HEK293 (cell line): ENCODE measurements at regions not wholly inside any gene's neighbourhood (a gene's known extent, or its start where the extent isn't known, plus 50 kb on each side); places are given as distances from the start of the nearest gene placed in this dataset.

Experiments used
- CTCF ChIA-PET: fragments of 350-600 bp; formaldehyde crosslinking; extraction: SDS; loops from one replicate; lab custom pipeline; 2021; ENCODE audit warnings: antibody characterized with exemption; lab: Yijun Ruan, JAX
- POLR2A ChIA-PET: fragments of 300-600 bp; formaldehyde crosslinking; extraction: SDS; loops from one replicate; lab custom pipeline; 2020; ENCODE audit warnings: antibody characterized with exemption, inconsistent platforms; lab: Yijun Ruan, JAX
- H3K27ac ChIP-seq: fragments of 200-500 bp; sonication (Bioruptor generic); 2 replicates; pipeline ENCODE4 v1.5.1; 2014; ENCODE audit warnings: low read depth, low read length, control low read depth, inconsistent platforms; ENCODE audit errors: extremely low read depth
- H3K36me3 ChIP-seq, 2 experiments: fragments of 200-500 bp in 1 of 2; sonication (Bioruptor generic) in 1 of 2; 1 replicate in 1 of 2; 2 replicates in 1 of 2; pipeline ENCODE4 v1.5.1; 2014 to 2017; ENCODE audit warnings: inconsistent platforms in 2 of 2, low read length in 2 of 2; ENCODE audit not compliant: control insufficient read depth in 2 of 2, insufficient read depth in 1 of 2
- H3K4me1 ChIP-seq: fragments of 200-500 bp; sonication (Bioruptor generic); 2 replicates; pipeline ENCODE4 v1.5.1; 2014; ENCODE audit warnings: mild to moderate bottlenecking, low read length, inconsistent platforms; ENCODE audit not compliant: control insufficient read depth, insufficient read depth
- H3K4me3 ChIP-seq: 2 replicates; pipeline ENCODE4 v1.5.1; 2011; ENCODE audit warnings: low read depth, mild to moderate bottlenecking, control low read depth, low read length, moderate library complexity
- H3K9me3 ChIP-seq: fragments of 200-500 bp; sonication (Bioruptor generic); 2 replicates; pipeline ENCODE4 v1.5.1; 2014; ENCODE audit warnings: low read depth, low read length, inconsistent platforms; ENCODE audit not compliant: control insufficient read depth, insufficient read depth
- GLIS1 ChIP-seq: fragments of 450-650 bp; formaldehyde crosslinking; IDR thresholded peaks from 2 replicates; pipeline ENCODE4 v1.5.1; 2016; ENCODE audit warnings: missing biosample characterization, missing genetic modification characterization
- IKZF3 ChIP-seq: fragments of 450-650 bp; IDR thresholded peaks from 2 replicates; pipeline ENCODE4 v1.5.0; 2018; ENCODE audit warnings: missing biosample characterization, mild to moderate bottlenecking, missing genetic modification characterization, moderate library complexity
- KLF1 ChIP-seq: fragments of 450-650 bp; formaldehyde crosslinking; IDR thresholded peaks from 2 replicates; pipeline ENCODE4 v1.5.1; 2016; ENCODE audit warnings: missing biosample characterization, missing genetic modification characterization
- OSR2 ChIP-seq: fragments of 450-650 bp; formaldehyde crosslinking; IDR thresholded peaks from 2 replicates; pipeline ENCODE4 v1.5.1; 2016; ENCODE audit warnings: missing biosample characterization, missing genetic modification characterization
- PRDM6 ChIP-seq: fragments of 450-650 bp; formaldehyde crosslinking; IDR thresholded peaks from 2 replicates; pipeline ENCODE4 v1.5.1; 2017; ENCODE audit warnings: missing biosample characterization, missing genetic modification characterization
- ZBTB11 ChIP-seq: fragments of 450-650 bp; formaldehyde crosslinking; conservative IDR thresholded peaks from 2 replicates; pipeline ENCODE4 v1.5.1; 2016; ENCODE audit warnings: low read depth, missing biosample characterization, missing genetic modification characterization
- ZBTB17 ChIP-seq: fragments of 450-650 bp; formaldehyde crosslinking; IDR thresholded peaks from 2 replicates; pipeline ENCODE4 v1.5.1; 2016; ENCODE audit warnings: missing biosample characterization, missing genetic modification characterization
- ZBTB21 ChIP-seq: fragments of 450-650 bp; formaldehyde crosslinking; IDR thresholded peaks from 2 replicates; pipeline ENCODE4 v1.5.1; 2017; ENCODE audit warnings: missing biosample characterization, missing genetic modification characterization
- ZBTB44 ChIP-seq: fragments of 450-650 bp; IDR thresholded peaks from 2 replicates; pipeline ENCODE4 v1.5.1; 2018; ENCODE audit warnings: missing biosample characterization, mild to moderate bottlenecking, missing genetic modification characterization
- ZBTB49 ChIP-seq: fragments of 450-650 bp; formaldehyde crosslinking; IDR thresholded peaks from 2 replicates; pipeline ENCODE4 v1.5.1; 2016; ENCODE audit warnings: missing biosample characterization, missing genetic modification characterization, low read depth
- ZBTB7A ChIP-seq: fragments of 450-650 bp; formaldehyde crosslinking; IDR thresholded peaks from 2 replicates; pipeline ENCODE4 v1.5.1; 2016; ENCODE audit warnings: low read depth, missing biosample characterization, missing genetic modification characterization
- ZNF114 ChIP-seq: fragments of 450-650 bp; formaldehyde crosslinking; IDR thresholded peaks from 2 replicates; pipeline ENCODE4 v1.5.0; 2017; ENCODE audit warnings: missing biosample characterization, missing genetic modification characterization
- ZNF133 ChIP-seq: fragments of 450-650 bp; formaldehyde crosslinking; IDR thresholded peaks from 2 replicates; pipeline ENCODE4 v1.5.1; 2016; ENCODE audit warnings: missing biosample characterization, missing genetic modification characterization
- ZNF16 ChIP-seq: fragments of 450-650 bp; formaldehyde crosslinking; IDR thresholded peaks from 2 replicates; pipeline ENCODE4 v1.5.1; 2016; ENCODE audit warnings: low read depth, missing biosample characterization, missing genetic modification characterization
- ZNF18 ChIP-seq: fragments of 450-650 bp; formaldehyde crosslinking; IDR thresholded peaks from 2 replicates; pipeline ENCODE4 v1.5.1; 2016; ENCODE audit warnings: missing biosample characterization, missing genetic modification characterization
- ZNF280D ChIP-seq: fragments of 450-650 bp; formaldehyde crosslinking; IDR thresholded peaks from 2 replicates; pipeline ENCODE4 v1.5.1; 2016; ENCODE audit warnings: missing biosample characterization, missing genetic modification characterization
- ZNF366 ChIP-seq: fragments of 450-650 bp; formaldehyde crosslinking; conservative IDR thresholded peaks from 2 replicates; pipeline ENCODE4 v1.5.1; 2016; ENCODE audit warnings: missing biosample characterization, missing genetic modification characterization
- ZNF521 ChIP-seq: fragments of 450-650 bp; formaldehyde crosslinking; IDR thresholded peaks from 2 replicates; pipeline ENCODE4 v1.5.1; 2017; ENCODE audit warnings: missing biosample characterization, mild to moderate bottlenecking, missing genetic modification characterization
- ZNF561 ChIP-seq: fragments of 450-650 bp; IDR thresholded peaks from 2 replicates; pipeline ENCODE4 v1.5.1; 2018; ENCODE audit warnings: missing biosample characterization, missing genetic modification characterization, borderline replicate concordance
- ZNF585B ChIP-seq: fragments of 450-650 bp; formaldehyde crosslinking; IDR thresholded peaks from 2 replicates; pipeline ENCODE4 v1.5.1; 2016; ENCODE audit warnings: missing biosample characterization, missing genetic modification characterization
- ZNF664 ChIP-seq: fragments of 450-650 bp; formaldehyde crosslinking; IDR thresholded peaks from 2 replicates; pipeline ENCODE4 v1.5.1; 2016; ENCODE audit warnings: missing biosample characterization, missing genetic modification characterization
- TF ChIP-seq, protein P1 (sequence below): fragments of 450-650 bp; formaldehyde crosslinking; IDR thresholded peaks from 2 replicates; pipeline ENCODE4 v1.5.1; 2016; ENCODE audit warnings: missing biosample characterization, missing genetic modification characterization

DNA sequence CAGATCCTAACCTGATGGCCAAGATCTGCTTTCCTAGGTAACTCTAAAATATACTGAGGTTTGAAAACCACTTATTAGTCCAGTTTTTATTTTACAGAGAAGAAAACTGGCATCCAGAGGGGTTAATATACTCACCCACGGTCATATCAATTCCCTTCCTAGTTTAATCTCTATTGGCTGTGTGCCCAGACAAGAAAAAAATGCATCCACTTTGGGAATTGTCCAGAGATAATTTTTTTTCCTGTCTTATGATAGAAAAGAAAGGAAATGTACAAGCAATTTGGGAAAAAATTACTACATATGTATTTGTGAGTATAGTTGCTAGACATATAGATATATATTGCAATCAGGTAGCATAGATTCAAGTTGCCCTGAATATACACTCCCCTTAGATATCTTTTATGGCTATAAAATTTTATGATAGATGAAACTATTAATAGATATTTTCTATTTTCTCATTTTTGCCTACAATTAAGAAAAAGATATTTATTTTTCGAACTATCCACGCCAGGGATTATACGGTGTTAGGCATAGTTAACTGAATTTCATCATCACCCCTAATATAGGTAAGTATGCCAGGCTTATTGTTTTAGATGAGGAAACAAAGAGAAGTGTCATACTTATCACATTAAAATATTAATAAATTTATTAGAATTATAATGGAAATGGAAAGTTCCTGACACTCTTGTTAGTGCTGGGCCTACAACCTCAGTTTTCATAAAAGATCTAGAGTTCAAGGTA is 100.5 kb upstream of the SLC38A2 start:
- Histone ChIP-seq H3K4me1 (peaks cover 15% of the 10 kb centered on the region), H3K4me3 (no peak overlapping the region), H3K36me3 (no peaks in the 10 kb centered on the region), H3K9me3 (no peaks in the 10 kb centered on the region), H3K27ac (peak overlapping the region; percentile 72)
- CTCF ChIA-PET, result no interaction called here
- POLR2A ChIA-PET, result interaction anchor here (1.2 kb wide), 1 partner anchor 11 kb away, joined by 6 read pairs; no protein-coding TSS in a partner anchor
- TF ChIP-seq, protein P1, sequence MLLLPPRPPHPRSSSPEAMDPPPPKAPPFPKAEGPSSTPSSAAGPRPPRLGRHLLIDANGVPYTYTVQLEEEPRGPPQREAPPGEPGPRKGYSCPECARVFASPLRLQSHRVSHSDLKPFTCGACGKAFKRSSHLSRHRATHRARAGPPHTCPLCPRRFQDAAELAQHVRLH (tag by site-specific recombination), result no peak
- TF ChIP-seq ZBTB44 (tag by site-specific recombination), result peak; percentile 79
- no peak for TF ChIP-seq ZNF280D (tag by site-specific recombination)
- TF ChIP-seq ZNF16, result no peak
- TF ChIP-seq GLIS1 (tag by site-specific recombination), result no peak
- TF ChIP-seq ZBTB49 (tag by site-specific recombination), result no peak
- no peak for TF ChIP-seq OSR2 (tag by site-specific recombination)
- TF ChIP-seq ZBTB21, result no peak
- no peak for TF ChIP-seq ZNF664 (tag by site-specific recombination)
- TF ChIP-seq ZNF366, result no peak; the same call in 1 of the 2 replicates
- no peak for TF ChIP-seq ZNF585B (tag by site-specific recombination)
- no peak for TF ChIP-seq ZNF114
- 0 out of 2 replicates have a peak, but pooled peaks have one; percentile 17 for TF ChIP-seq ZBTB11 (tag by site-specific recombination)
- peak; percentile 91 for TF ChIP-seq PRDM6 (tag by site-specific recombination)
- no peak for TF ChIP-seq ZNF521
- no peak for TF ChIP-seq ZNF18 (tag by site-specific recombination)
- no peak for TF ChIP-seq ZBTB7A (tag by site-specific recombination)
- no peak for TF ChIP-seq ZNF133 (tag by site-specific recombination)
- no peak for TF ChIP-seq ZBTB17 (tag by site-specific recombination)
- no peak for TF ChIP-seq ZNF561 (tag by site-specific recombination)
- TF ChIP-seq IKZF3 (tag by site-specific recombination), result 0 out of 2 replicates have a peak, but pooled peaks have one; percentile 5
- TF ChIP-seq KLF1, result no peak
